BE2C (cell line): ENCODE measurements at regions not wholly inside any gene's neighbourhood (a gene's known extent, or its start where the extent isn't known, plus 50 kb on each side); places are given as distances from the start of the nearest gene placed in this dataset.
"Not testable (repeated sequence)": the region's sequence is repeated elsewhere in the genome, so short reads cannot be mapped to it uniquely, and the experiment has no call there.

Source experiments
- DNase-seq: peaks from one replicate; pipeline ENCODE4 v3.0.0-alpha.2; 2020
- H3K27me3 ChIP-seq: fragments of 250-450 bp; sonication (Bioruptor Pico); 2 replicates; pipeline ENCODE4 v1.5.1; 2020; ENCODE audit warnings: mild to moderate bottlenecking
- H3K36me3 ChIP-seq: fragments of 250-450 bp; sonication (Bioruptor Pico); 2 replicates; pipeline ENCODE4 v1.5.1; 2020; ENCODE audit warnings: mild to moderate bottlenecking
- H3K4me1 ChIP-seq: fragments of 250-450 bp; sonication (Bioruptor Pico); 2 replicates; pipeline ENCODE4 v1.5.1; 2020
- H3K4me3 ChIP-seq: 2 replicates; pipeline ENCODE4 v1.5.1; 2011; ENCODE audit warnings: low read depth, low read length
- H3K9me3 ChIP-seq: fragments of 250-450 bp; sonication (Bioruptor Pico); 2 replicates; pipeline ENCODE4 v1.5.1; 2020
- TF ChIP-seq, protein P1 (sequence below): IDR thresholded peaks from 2 replicates; pipeline ENCODE4 v1.5.1; 2012; ENCODE audit warnings: mild to moderate bottlenecking, low read depth, low read length

DNA sequence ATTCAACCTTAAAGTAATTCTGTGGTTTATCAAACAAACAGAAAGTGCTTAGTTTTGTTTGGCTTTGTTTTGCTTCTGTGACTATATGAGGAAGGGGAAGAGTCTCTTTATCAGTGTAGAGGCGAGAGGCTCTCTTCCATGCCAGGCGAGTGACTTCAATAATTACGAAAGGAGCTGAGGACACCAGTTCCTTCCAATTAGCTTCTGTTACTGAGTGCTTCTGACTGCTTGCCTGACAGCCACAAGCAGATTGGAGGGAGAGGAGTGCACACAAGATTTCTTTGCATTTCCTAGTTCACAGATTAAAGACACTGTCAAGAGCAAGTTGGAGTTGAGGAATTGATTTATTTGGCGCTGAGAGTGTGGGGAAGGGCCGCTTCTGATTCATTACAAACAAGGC, 1484.5 kb upstream of the TENM4 start:
- Histone ChIP-seq H3K36me3 (no peaks in the 10 kb centered on the region), H3K9me3 (no peaks in the 10 kb centered on the region), H3K27me3 (no peaks in the 10 kb centered on the region), H3K4me1 (no peaks in the 10 kb centered on the region), H3K4me3 (no peak overlapping the region)
- TF ChIP-seq, protein P1, sequence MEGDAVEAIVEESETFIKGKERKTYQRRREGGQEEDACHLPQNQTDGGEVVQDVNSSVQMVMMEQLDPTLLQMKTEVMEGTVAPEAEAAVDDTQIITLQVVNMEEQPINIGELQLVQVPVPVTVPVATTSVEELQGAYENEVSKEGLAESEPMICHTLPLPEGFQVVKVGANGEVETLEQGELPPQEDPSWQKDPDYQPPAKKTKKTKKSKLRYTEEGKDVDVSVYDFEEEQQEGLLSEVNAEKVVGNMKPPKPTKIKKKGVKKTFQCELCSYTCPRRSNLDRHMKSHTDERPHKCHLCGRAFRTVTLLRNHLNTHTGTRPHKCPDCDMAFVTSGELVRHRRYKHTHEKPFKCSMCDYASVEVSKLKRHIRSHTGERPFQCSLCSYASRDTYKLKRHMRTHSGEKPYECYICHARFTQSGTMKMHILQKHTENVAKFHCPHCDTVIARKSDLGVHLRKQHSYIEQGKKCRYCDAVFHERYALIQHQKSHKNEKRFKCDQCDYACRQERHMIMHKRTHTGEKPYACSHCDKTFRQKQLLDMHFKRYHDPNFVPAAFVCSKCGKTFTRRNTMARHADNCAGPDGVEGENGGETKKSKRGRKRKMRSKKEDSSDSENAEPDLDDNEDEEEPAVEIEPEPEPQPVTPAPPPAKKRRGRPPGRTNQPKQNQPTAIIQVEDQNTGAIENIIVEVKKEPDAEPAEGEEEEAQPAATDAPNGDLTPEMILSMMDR, result no peak
- no peak for DNase-seq

DNA sequence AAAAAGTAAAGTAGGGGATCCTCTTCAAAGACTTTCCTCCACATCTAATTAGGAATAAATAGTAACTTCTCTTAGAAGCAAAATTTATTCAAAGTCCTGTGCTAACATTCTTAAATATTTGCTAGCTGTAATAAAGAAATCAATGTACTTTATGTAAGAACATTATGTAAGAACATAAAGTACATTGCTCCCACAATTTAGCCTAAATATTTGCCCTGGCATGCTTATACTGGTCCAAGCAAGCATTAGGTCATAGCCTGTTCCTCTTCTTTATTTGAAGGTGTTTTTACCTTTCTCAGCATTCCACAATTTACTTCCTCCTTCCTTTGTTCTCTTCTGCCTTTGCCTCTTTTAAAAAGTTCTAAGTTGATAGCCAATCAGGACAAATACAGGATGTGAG, 1480.5 kb upstream of the TENM4 start:
- DNase-seq, H3K4me1 ChIP-seq, H3K9me3 ChIP-seq, H3K27me3 ChIP-seq, H3K4me3 ChIP-seq, H3K36me3 ChIP-seq: not testable (repeated sequence)

DNA sequence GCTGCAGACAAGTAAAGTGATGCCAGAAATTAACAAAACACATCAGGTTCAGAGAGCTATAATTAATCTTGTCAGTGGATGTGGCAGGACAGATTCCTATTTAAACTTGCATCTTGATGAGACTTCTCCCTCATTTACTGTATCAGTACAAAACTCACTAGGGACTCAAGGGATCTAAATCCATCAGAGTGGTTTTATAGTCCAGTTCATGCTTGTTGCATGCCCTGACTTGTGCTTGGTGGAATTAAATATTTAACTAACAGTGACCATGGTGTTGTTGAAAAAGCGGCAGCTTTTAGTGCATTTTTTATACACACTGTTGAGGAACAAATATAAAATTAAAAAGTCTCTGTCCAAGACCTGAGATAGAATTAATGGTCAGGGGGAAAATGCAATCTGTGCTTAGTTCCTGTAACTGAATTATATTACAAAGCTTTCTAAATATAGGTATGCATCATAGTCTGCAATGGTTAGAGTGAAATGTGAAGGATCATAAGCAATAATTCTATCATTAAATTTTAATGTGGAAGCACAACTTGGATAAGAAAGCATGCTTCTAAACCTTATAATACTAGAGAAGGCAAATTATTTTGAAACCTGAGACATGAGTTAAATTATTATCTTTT, 1475.5 kb upstream of the TENM4 start:
- H3K36me3 ChIP-seq, result no peaks in the 10 kb centered on the region
- H3K4me1 ChIP-seq, result no peaks in the 10 kb centered on the region
- H3K4me3 ChIP-seq, result no peak overlapping the region
- TF ChIP-seq, protein P1, result no peak
- no peak for DNase-seq
- H3K27me3 ChIP-seq, result no peaks in the 10 kb centered on the region
- H3K9me3 ChIP-seq, result 0 out of 2 replicates have a peak, but pooled peaks cover 3% of the 10 kb centered on the region

DNA sequence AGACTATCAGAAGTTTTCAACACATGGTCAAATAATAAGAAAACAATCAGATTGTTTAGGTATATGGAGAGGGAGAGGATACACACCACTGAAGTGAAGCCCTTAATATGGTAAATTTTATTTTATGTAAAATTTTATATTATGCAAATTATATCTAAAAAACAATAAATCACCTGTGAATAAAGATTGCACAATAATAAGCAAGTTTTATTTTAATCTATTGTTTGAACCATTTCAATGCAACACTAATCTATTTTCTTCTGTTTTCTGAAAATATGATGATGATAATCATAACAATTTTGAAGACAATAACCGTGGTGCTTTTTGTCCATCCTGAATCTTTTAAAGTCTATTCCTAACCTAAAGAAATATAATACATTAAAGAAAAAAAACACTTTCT, 1473.5 kb upstream of the TENM4 start:
- Histone ChIP-seq H3K9me3 (0 out of 2 replicates have a peak, but pooled peaks cover 2% of the 10 kb centered on the region), H3K4me3 (no peak overlapping the region), H3K27me3 (no peaks in the 10 kb centered on the region), H3K4me1 (no peaks in the 10 kb centered on the region), H3K36me3 (no peaks in the 10 kb centered on the region)
- no peak for DNase-seq
- TF ChIP-seq, protein P1, result no peak

DNA sequence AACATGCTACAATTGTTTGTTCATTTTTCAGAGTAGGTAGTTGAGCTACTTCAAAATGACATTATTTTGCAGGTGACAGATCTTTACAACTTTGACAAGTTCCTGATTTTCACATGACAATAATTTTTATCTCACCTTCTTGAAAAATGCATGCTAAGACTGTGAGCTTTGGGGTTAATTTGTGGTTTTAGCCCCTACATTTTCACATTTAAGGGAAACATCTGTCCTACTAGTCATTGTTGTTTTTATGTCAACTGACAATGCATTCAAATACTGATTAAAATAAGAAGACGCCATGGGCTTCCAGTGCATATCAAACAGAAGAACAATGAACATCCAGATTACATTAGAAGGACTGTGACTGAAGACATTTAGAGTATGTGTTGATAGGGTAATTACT, 1470.8 kb upstream of the TENM4 start:
- no peak for DNase-seq
- no peaks in the 10 kb centered on the region for H3K27me3 ChIP-seq
- no peak overlapping the region for H3K4me3 ChIP-seq
- no peaks in the 10 kb centered on the region for H3K36me3 ChIP-seq
- no peaks in the 10 kb centered on the region for H3K9me3 ChIP-seq
- TF ChIP-seq, protein P1, result no peak
- H3K4me1 ChIP-seq, result no peaks in the 10 kb centered on the region

DNA sequence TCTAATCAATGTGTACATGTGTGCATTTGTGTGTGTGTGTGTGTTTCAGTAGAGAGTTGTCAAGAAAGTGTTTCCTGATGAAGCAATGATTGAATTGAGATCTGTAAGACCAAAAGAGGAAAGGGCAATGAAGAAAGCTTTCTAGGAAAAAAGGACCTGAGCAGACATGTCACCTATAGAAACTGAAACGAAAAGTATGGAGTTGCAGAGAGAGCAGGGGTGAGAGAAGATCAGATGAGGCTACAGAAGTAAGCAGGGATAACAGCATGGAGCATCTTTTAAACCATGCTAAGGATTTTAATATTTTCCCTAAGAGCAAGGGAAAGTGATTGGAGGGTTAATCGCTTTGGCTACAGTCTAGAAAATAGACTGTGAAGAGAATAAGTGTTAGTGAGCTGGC, 1459.4 kb upstream of the TENM4 start:
- Histone ChIP-seq H3K4me1 (no peaks in the 10 kb centered on the region), H3K36me3 (no peaks in the 10 kb centered on the region), H3K4me3 (no peak overlapping the region), H3K9me3 (no peaks in the 10 kb centered on the region), H3K27me3 (no peaks in the 10 kb centered on the region)
- DNase-seq, result no peak
- TF ChIP-seq, protein P1, result no peak

DNA sequence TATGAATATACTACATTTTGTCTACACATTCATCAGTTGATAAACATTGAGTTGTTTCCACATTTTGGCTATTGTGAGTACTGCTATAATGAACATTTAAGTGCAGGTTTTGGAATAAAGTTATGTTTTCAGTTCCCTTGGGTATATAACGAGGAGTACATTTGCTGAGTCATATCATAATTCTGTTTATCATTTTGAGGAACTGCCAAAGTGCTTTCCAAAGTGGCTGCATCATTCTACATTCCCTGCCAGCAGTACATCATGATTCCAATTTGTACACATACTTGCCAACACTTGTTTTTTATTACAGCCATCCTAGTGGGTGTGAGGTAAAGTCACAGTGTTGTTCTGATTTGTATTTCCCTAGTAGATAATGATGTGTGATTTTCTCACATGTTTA, 1458.6 kb upstream of the TENM4 start:
- Histone ChIP-seq H3K4me1 (no peaks in the 10 kb centered on the region), H3K27me3 (no peaks in the 10 kb centered on the region), H3K4me3 (no peak overlapping the region), H3K9me3 (no peaks in the 10 kb centered on the region), H3K36me3 (no peaks in the 10 kb centered on the region)
- no peak for DNase-seq
- TF ChIP-seq, protein P1, result no peak
